HG03060 (cell line): ENCODE measurements at regions not wholly inside any gene's neighbourhood (a gene's known extent, or its start where the extent isn't known, plus 50 kb on each side); places are given as distances from the start of the nearest gene placed in this dataset.

Experiments
- ATAC-seq: cut with Tn5 transposase; IDR thresholded peaks from one replicate; pipeline ENCODE4 v1.9.1; 2021; ENCODE audit warnings: low read depth, moderate number of reproducible peaks; ENCODE audit not compliant: unreplicated experiment

DNA sequence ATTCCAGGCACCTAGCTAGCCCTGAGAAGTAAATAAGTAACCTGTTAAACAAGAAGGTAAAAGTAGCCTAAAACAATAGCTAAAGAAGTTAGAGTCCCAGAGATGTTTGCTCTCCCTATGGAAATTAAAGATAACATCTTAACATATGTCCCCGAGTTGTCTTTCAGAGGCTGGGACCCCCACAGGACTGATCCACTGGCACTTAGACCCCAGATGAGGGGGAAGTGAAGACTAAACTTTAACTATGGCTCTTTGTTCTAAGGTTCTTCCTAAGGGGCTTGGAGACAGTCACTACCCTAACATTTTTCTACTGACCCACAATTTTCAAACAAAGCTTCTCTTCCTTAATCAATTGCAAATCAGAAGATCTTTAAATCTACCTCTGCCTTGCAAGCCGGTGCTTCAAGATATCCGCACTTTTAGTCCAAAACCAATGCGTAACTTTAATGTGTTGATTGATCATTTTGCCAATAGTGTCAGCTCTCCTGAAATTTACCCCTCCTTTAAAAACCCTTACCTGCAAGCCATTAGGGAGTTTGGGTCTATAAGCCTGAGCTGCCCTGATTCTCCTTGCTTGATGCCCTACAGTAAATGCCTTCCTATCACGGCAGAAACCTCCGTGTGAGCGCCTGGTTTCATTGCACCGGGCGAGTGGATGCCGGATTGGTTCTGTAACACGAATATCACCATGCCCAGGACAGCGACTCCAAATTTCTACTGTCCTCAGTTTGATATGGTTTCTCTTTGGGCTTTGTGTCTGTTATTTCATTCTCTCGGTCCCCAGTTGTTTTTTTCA lies 404.4 kb downstream of the SIPA1L2 start:
- ATAC-seq: no peak

DNA sequence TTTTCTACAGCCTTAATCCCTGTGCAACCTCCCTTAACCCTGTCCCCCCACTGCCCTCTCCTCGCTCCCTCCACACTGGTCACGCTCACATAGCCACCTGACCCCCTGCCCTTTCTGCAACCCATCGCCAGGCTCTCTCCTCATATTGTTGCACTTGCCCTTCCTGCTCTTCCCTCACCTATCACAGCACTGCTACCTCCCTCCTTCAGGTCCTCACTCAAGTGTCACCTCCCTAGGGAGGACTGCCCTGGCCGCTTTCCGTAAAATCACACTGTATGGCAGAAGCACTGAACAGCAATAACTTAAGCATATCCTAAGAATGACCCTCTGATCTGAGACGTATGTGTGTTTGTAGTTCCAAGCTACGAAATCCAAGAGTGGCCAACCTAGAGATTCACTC lies 406.0 kb downstream of the SIPA1L2 start:
- no peak for ATAC-seq

DNA sequence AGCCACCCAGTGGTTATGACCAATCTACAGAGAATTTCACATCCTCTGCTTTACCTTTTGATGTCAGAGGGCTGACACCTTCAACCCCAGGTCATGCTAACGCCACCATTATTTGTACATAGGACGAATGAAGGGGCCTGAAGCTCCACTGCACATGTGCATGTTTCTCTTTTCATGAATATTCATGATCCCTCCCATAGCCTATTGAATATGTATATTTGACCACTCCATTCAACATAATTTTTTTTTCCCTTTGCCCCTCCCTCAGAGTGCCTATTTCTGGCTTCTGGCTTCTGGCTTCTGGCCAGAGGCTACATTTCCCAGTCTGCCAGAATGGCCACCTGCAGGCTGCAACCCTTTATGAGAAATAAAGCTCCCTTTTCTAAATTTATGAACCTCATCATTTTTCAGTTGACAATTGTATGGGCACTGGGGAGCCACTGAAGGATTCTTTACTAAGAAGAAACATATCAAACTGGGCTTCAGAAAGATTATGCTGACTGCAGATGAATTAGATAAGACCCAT lies 406.7 kb downstream of the SIPA1L2 start:
- no peak for ATAC-seq

DNA sequence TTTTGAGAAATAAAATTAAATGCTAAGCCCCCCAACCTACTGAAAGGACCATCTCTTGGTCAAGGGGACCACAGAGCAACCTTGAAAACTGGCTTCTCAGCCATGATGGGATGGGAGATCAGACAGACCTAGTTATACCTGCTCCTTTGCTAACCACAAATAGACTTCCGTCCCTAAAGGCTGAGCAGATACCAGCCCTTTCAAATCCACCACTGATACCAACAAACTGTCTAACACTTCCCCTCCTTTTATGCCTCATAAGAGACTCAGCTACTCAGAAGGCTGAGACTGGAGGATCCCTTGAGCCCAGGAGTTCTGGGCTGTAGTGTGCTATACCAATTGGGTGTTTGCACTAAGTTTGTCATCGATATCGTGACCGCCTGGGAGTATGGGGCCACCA lies 407.3 kb downstream of the SIPA1L2 start:
- ATAC-seq: no peak

DNA sequence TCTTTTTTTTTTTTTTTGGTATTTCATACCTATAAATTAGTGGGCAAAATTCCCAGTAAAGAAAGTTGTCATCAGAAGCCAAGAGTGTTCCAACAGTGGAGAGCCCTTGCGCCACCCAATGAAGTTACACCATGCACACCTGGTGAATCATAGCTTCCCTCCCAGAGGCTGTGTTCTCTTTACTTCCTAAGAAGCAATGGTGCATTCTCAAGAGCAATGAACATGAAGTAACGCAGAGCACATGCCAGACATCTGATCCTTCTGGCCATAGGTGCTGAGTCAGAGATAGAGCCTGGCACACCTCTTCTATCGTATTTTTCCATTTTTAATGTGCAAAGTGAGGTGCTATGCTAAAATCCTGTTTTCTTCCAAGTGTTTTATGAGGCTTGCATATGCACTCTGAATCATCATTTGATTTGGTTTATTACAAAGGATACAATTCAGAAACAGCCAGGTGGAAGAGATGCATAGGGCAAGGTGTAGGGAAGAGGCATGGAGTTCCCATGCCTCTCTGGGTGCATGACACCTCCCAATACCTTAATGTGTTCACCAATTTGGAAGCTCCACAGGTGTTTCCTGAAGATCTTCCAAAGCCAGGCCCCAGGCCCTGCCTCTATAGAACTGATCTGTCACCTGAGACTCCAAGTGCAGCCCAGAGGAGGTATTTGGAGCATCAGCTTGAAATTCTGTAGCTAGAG lies 408.0 kb downstream of the SIPA1L2 start:
- ATAC-seq: no peak

DNA sequence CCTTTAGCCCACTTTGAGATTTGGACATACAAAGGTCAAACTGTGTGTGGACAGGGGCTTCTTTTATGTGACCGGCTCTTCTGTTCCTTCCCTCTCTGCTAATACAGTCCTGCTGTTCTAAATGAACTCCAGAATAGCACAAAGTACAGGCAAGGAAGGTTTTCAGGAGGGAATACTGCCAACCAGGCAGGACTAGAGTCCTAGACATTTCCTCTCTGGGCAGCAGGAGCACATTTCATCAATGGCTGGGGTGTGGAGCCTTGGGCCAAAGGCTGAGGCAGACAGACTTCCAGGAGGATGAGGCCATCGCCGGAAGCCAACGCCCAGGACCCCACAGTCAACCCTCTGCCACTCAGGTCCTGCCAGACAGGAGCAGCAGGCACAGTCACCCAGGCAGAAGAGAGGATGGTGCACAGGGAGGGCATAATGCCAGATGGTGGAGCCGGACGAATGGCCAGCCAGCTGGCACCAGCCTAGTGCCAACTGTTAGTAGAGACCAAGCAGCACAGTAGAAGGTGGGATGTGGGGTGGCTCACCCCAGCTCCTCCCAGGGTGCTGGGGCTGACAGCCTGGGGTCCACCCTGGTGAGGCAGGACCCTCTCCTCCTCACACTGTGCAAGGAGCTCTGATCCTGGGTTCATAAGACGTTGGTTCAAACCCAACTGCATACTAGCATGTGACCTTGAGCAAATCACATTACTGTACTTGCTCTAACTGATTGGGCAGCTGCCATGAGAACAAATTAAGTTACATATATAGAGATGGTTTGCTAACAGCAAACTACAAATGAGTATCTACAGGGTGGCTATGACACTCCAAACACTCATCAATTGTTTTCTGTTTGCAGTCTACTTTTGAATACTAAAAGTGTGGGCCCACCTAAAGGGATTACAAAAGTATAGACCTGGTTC lies 410.7 kb downstream of the SIPA1L2 start:
- no peak for ATAC-seq

DNA sequence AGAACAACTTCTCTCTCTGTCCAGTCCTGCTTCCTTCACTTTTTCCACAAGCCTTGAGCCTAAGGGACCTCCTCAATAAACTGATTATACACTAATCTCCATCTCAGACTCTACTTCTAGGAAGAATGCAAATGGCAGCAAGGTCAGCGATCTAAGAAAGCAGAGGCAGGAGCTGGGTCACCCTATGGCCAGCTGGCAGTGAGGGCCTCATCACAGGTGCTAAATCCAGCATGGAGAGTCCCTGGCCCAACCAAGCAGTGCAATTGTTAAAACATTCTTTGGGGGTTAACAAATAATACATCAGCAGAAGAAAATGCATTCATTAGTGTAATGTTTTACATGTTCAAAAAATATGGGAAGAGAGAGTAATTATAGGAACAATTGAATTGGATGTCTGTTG lies 416.0 kb downstream of the SIPA1L2 start:
- ATAC-seq: no peak

DNA sequence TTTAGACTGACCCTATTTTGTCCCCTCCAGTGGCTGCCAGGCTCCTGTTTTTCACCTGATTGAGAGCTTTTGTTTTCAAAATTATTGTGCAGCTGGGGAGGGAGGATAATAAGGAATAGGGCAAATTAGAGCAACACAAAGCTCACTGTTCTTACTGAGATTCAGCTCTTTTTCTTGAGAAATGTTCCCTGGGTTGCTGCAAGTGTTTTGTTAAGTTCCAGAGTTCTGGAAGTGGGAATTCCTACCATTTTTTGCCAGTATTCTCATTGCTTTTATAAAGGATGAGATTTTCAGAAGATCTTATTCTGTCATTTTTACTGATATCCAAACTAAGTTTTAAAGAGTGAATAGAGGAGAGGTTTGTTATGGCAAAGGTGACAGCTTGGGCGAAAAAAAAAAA lies 417.7 kb downstream of the SIPA1L2 start:
- no peak for ATAC-seq

DNA sequence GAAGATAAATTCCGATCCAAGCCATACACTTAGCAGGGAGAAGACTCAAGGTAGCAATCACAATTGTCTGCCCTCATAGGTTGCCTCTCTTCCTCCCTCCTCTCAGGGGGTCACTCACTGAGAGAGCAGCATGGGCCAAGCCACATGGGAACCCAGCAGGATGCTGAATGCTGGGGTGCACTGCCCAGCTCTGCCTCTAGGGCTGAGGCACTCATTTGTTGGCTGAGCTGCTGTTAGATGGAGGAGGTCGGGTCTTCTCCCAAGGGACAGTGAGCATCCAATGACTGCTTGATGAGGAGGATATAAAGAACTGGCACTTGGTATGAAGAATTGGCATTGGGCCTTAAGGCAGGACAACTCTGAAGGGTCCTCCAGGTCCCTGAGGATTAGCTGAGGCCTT lies 418.8 kb downstream of the SIPA1L2 start:
- ATAC-seq: no peak

DNA sequence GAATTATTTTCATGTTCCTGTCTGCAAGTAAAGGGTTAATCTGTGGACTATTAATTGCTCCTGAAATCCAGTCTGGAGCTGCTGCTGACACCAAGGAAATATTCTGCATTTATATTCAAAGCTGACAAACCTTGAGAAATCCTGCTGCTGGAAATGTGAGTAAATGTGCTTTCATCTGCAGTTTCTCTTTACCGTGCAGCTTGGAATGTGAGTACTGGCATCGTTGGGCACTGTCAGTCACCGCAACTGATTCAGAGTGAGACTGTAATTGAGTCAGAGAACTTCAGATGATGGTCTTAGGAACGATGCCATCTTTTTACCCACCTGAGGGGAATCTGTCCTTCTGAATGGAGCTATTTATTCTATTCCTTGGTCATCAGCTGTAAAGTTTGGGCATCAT lies 420.6 kb downstream of the SIPA1L2 start:
- ATAC-seq: no peak

DNA sequence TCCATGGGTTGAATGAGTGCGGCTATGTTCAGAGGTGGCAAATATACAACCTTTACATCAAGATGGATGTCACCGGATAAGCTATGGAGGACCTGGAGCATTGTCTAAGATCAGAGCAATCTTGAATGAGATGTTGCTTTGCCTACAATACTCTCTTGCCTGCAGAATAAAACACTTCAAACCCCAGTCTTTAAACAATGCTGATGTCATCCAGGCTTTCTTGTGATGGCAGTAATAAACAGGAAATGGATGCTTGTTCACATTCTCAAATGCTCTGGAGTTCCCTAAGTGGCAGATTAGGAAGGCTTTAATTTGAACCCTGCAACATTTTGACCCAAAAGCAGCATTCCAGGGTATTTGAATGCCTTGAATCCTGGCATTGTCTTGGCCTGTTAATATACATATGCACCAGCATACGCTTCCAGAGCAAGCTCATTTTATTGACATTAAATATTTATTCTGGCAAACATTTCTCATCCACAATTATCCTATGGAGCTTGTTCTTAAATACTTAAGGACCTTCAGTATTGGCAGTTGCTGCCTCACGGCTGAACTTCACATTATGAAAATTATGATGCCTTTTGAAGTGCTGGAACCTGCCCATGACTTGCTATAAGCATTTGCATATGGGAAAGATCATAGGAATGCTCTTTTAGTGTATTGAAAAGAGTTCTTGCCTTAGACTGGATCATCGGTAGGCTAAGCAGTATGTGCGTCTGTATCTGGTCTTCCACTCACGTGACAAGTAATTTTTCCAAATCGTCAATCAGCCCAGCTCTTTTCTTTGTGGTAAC lies 422.7 kb downstream of the SIPA1L2 start:
- ATAC-seq: no peak

DNA sequence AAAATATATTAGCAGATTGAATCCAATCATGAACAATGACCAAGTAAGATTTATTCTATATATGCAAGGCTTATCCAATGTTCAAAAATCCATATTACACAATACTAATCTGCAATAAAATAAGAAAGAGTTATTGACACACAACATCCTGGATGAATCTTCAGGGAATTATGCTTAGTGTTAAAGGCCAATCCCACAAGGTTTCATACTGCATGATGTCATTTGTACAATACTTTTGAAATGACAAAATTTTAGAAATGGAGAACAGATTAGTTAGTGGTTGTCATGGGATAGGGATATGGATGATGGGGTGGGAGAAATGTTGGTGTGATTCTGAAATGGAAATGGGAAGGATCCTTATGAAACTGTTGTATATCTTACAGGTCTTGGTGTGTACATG lies 425.7 kb downstream of the SIPA1L2 start:
- no peak for ATAC-seq

DNA sequence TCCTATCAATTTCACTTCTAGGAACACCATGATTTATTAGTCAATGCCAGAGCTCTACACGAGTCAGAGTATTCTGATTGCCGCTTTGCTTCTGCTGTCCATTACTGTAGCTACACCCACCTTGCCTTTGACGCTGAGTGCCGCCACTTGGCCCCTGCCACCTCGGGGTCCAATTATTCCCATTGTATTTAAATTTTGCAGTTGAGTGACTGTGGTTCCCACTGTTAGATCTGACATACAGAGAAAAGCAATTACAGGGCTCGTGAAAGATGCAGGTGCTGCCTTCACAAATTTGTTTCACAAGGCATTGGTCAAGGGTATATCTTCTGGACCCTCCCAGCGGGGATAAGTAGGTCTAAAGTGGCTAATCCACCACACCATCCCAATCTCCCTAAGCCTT lies 428.9 kb downstream of the SIPA1L2 start:
- ATAC-seq: no peak

DNA sequence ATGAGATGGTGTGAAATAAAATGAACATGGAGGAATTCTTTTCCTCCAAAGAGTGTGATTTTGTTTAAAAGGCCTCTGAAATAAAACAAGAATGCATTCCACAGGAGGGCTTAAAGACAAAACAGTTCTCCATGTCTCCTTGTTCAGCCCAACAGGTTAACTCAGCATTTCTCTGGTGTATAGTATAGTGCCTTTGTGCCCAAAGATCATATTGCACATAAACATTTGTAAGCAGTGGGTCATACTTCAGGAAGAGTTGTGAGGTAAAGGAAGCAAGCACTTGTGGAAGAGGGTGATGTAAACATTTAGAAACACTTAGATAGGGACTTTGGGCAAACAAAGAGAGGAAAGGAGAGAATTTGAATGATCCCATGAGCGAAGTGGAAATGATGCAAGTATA lies 433.9 kb downstream of the SIPA1L2 start:
- no peak for ATAC-seq

DNA sequence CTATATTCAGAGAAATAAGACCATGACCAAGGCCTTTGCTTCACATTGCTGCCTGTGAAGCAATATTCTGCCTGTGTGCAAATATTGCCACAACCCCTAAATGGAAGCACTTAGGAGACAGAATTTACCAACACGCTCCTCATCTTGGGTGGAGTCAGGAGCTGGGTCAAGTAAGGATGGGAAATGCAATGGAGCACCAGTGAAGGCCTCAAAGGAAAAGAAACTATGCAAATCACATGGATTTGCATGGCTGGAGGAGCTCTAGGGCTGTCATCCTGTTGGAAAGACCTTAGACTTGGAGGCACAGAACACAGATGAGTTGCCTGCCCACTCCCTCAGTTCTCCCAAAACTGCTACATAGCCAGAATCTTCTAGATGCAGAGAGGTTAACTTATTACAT lies 435.5 kb downstream of the SIPA1L2 start:
- no peak for ATAC-seq

DNA sequence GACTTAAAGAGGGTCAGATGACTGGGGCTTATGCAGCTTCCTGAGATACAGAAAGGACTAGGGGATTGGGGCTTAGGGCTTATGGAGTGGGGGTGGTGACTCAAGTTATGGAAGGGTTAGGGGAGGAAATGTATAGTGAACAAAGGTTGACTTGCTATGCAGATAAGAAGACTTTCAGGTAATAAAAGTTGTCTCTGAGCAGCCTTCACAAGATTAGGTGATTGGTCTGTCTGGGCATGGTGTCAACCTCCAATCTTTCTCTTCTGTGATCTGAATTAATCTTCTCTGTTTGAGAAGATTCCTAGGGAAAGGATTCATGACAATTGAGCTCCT lies 436.5 kb downstream of the SIPA1L2 start:
- ATAC-seq: no peak

DNA sequence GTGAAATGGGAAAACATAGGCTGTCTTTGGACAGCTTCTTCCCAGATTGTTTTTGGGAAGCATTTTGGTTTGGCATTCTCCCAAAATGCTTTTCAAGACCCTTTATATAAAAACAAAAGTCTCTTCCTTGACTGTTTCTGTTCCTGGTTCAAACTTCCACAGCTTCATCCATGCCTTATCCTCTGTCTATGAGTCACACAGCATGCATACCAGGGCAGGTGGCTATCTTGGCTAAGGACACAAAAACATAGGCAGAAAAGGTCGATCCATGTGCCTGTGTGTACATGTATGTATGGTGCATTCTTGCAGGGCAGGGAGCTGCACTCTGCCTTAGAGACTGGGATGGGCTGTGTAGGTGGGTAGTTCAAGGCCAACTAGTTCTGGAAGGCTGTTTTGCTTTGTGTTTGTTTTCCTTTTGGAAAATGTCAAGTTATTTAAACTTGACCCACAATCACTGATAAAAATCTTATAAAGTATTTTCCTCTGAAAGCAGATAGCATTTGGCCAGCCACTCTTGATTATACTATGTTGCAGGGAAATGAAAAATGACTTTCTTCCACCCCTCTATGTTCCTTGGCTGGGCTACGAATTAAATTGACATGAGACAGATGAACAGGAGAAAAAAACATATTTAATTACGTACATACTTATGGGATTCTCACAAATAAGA lies 437.0 kb downstream of the SIPA1L2 start:
- no peak for ATAC-seq

DNA sequence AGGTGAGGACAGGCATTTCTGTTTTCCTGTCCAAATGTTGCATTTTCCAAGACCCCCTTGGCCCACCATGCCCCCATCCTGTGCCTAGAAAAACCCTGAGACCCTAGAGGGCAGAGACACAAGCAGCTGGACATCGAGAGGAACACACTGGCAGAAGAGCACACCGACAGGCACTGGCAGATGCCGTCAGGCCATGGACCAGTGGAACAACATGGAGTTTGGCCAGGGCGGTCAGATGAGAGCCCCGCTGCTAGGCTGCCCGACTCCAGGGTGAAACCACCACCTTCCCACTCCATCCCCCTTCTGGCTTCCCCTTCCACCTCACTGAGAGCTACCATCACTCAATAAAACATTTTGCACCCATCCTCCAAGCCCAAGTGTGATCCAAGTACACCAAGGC lies 438.4 kb downstream of the SIPA1L2 start:
- ATAC-seq: no peak

DNA sequence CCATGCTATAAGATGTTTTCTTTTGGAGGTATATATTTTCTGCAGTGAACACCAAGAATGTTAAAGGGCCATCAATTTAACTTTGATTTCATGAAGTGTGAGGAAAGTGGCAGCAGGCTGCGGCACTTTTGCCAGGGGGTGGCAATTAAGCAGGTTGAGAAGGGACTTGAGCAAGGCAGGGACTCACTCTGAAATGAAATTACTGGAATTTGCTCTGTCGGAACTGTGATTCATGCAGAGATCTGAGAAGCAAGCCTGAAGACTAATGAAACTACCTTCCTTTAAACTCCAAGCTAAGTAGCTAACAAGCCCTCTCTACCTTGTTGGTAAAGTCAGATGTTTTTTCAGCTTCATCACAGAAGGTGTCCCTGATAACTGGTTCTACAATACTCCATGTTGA lies 441.6 kb downstream of the SIPA1L2 start:
- ATAC-seq: no peak

DNA sequence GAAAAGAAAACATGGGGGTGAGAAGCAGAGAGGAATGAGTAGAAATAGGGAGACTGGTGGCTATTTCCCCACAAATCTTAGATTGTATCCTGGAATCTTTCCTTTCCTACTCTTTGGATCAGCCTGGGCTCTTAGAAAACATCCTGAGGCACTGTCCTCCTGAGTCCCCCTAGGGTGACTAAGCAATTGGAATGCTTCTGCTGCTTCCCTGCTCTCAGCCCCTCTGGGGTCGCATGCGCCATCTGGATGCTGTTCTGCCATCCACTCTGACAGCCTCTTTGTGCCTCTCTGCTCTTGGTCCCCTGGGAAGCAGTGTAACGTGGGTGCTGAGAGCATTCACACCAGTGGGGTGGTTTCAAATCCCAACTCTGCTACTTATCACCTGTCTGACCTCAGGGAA lies 443.0 kb downstream of the SIPA1L2 start:
- no peak for ATAC-seq
